WTC11 (cell line): ENCODE measurements at regions not wholly inside any gene's neighbourhood (a gene's known extent, or its start where the extent isn't known, plus 50 kb on each side); places are given as distances from the start of the nearest gene placed in this dataset.

Experiments used
- CBFB ChIP-seq: sonication (generic); formaldehyde crosslinking; IDR thresholded peaks from 2 replicates; pipeline ENCODE4 v1.8.1; 2022; ENCODE audit warnings: mild to moderate bottlenecking, low read depth, missing genetic modification reagents
- ESRRA ChIP-seq: sonication (generic); formaldehyde crosslinking; IDR thresholded peaks from 2 replicates; pipeline ENCODE4 v1.8.1; 2022; ENCODE audit warnings: mild to moderate bottlenecking, missing genetic modification reagents, borderline replicate concordance
- NR3C1 ChIP-seq: sonication (generic); formaldehyde crosslinking; conservative IDR thresholded peaks from 2 replicates; pipeline ENCODE4 v1.8.1; 2023; ENCODE audit warnings: low read depth, mild to moderate bottlenecking, missing genetic modification reagents
- SP1 ChIP-seq: sonication (generic); formaldehyde crosslinking; conservative IDR thresholded peaks from 2 replicates; pipeline ENCODE4 v1.8.1; 2022; ENCODE audit warnings: missing genetic modification reagents
- TCF7 ChIP-seq: sonication (generic); formaldehyde crosslinking; IDR thresholded peaks from 2 replicates; pipeline ENCODE4 v1.8.0; 2022; ENCODE audit warnings: mild to moderate bottlenecking, low read depth, missing genetic modification reagents, moderate library complexity
- TF ChIP-seq, protein P1 (sequence below): fragments of 200-600 bp; IDR thresholded peaks from 2 replicates; pipeline ENCODE4 v1.8.0; 2022; ENCODE audit warnings: antibody characterized with exemption
- TF ChIP-seq, protein P2 (sequence below): sonication (generic); formaldehyde crosslinking; IDR thresholded peaks from 2 replicates; pipeline ENCODE4 v1.8.0; 2022; ENCODE audit warnings: mild to moderate bottlenecking, missing genetic modification reagents
- TF ChIP-seq, protein P3 (sequence below): sonication (generic); formaldehyde crosslinking; IDR thresholded peaks from 2 replicates; pipeline ENCODE4 v1.8.0; 2023; ENCODE audit warnings: missing genetic modification reagents
- TF ChIP-seq, protein P4 (sequence below): sonication (generic); formaldehyde crosslinking; IDR thresholded peaks from 2 replicates; pipeline ENCODE4 v1.8.0; 2022; ENCODE audit warnings: mild to moderate bottlenecking, missing genetic modification reagents

DNA sequence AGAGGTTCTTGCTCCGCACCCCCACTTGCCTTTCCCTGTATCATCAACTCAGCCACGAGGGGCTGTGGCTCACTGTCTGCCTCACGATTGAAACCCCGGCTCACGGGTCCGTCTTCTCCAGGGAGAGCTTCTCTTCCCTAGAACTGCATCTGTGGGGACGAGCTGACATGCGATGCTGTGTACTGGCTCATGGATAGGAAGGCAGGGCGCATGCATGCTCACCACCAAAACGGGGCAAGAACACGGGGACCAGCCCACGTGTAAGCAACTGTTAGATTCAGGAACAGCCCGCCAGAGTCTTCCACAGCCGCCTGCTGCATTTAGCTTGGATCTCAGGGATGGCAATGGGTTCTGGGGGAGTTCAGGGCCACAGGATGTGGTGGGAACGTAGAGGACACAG, 275.9 kb upstream of the CDH4 start:
- TF ChIP-seq, protein P1, sequence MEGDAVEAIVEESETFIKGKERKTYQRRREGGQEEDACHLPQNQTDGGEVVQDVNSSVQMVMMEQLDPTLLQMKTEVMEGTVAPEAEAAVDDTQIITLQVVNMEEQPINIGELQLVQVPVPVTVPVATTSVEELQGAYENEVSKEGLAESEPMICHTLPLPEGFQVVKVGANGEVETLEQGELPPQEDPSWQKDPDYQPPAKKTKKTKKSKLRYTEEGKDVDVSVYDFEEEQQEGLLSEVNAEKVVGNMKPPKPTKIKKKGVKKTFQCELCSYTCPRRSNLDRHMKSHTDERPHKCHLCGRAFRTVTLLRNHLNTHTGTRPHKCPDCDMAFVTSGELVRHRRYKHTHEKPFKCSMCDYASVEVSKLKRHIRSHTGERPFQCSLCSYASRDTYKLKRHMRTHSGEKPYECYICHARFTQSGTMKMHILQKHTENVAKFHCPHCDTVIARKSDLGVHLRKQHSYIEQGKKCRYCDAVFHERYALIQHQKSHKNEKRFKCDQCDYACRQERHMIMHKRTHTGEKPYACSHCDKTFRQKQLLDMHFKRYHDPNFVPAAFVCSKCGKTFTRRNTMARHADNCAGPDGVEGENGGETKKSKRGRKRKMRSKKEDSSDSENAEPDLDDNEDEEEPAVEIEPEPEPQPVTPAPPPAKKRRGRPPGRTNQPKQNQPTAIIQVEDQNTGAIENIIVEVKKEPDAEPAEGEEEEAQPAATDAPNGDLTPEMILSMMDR = no peak
- TF ChIP-seq, protein P2, sequence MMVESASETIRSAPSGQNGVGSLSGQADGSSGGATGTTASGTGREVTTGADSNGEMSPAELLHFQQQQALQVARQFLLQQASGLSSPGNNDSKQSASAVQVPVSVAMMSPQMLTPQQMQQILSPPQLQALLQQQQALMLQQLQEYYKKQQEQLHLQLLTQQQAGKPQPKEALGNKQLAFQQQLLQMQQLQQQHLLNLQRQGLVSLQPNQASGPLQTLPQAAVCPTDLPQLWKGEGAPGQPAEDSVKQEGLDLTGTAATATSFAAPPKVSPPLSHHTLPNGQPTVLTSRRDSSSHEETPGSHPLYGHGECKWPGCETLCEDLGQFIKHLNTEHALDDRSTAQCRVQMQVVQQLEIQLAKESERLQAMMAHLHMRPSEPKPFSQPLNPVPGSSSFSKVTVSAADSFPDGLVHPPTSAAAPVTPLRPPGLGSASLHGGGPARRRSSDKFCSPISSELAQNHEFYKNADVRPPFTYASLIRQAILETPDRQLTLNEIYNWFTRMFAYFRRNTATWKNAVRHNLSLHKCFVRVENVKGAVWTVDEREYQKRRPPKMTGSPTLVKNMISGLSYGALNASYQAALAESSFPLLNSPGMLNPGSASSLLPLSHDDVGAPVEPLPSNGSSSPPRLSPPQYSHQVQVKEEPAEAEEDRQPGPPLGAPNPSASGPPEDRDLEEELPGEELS (CRISPR knock-in tag) = no peak
- TF ChIP-seq, protein P3, sequence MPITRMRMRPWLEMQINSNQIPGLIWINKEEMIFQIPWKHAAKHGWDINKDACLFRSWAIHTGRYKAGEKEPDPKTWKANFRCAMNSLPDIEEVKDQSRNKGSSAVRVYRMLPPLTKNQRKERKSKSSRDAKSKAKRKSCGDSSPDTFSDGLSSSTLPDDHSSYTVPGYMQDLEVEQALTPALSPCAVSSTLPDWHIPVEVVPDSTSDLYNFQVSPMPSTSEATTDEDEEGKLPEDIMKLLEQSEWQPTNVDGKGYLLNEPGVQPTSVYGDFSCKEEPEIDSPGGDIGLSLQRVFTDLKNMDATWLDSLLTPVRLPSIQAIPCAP (CRISPR knock-in tag) = no peak
- no peak for TF ChIP-seq TCF7 (CRISPR knock-in tag)
- no peak for TF ChIP-seq NR3C1
- no peak for TF ChIP-seq CBFB
- TF ChIP-seq SP1 = no peak
- TF ChIP-seq ESRRA = no peak
- TF ChIP-seq, protein P4, sequence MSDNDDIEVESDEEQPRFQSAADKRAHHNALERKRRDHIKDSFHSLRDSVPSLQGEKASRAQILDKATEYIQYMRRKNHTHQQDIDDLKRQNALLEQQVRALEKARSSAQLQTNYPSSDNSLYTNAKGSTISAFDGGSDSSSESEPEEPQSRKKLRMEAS (CRISPR knock-in tag) = no peak
